ENCODE measurements at regions not wholly inside any gene's neighbourhood (a gene's known extent, or its start where the extent isn't known, plus 50 kb on each side); places are given as distances from the start of the nearest gene placed in this dataset.
A peak's percentile ranks its signal among the peaks of the same experiment; 100 is the strongest.
"Not testable (repeated sequence)": the region's sequence is repeated elsewhere in the genome, so short reads cannot be mapped to it uniquely, and the experiment has no call there.

DNA sequence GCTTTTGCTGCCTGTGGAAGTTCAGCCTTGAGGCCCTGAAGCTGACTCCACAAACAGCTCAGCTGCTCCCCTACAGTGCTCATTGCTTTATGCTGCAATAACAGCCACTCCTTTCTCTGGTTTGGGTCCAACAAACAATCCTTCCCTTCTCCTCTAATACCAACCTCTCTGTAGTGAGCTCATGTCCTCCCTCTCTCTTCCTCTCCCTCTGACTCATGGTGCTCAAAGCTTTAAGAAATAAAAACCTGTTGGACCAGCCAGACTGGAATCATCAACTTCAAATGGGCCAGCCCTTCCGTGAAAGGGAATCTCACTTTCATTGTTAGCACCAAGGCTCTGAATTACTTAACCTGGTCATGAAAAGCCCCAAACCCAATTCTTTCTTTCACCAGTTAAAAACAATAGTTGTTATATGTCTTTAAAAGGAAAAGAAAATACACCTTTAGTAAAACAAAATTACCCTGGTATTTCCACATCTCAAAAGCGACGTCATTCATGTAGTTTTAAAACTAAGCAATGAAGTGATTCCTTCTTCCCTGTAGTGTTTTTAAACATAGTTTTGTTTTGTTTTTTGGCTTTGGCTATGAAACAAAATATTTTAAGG lies 126.4 kb downstream of the DUSP6 start:
- DNase-seq: no peak

DNA sequence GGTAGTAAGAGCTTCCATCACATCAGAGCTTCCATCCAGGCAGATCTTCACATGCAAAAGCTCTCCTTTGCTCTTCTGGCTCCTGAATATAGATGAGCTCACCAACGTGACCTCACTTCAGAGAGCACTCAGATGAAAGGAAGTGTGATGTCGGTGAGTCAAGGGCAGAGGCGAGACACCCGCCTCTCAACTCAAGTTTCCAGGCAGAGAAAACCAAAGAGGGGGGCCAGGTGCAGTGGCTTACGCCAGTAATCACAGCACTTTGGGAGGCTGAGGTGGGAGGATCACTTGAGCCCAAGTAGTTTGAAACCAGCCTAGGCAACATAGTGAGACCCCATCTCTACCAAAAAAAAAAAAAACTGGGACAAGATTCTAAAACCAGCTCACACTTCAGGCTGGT lies 126.9 kb downstream of the DUSP6 start:
- DNase-seq: no peak

DNA sequence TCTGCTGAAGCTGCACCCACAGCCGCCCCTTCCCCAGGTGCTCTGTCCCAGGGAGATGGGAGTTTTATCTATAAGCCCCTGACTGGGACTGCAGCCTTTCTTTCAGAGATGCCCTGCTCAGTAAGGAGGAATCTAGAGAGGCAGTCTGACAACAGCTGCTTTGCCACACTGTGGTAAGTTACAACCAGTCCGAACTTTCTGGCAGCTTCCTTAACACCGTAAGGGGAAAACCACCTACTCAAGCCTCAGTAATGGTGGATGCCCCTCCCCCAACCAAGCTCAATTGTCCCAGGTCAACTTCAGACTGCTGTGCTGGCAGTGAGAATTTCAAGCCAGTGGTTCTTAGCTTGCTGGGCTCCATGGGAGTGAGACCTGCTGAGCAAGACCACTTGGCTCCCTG lies 129.7 kb downstream of the DUSP6 start:
- not testable (repeated sequence) for DNase-seq

DNA sequence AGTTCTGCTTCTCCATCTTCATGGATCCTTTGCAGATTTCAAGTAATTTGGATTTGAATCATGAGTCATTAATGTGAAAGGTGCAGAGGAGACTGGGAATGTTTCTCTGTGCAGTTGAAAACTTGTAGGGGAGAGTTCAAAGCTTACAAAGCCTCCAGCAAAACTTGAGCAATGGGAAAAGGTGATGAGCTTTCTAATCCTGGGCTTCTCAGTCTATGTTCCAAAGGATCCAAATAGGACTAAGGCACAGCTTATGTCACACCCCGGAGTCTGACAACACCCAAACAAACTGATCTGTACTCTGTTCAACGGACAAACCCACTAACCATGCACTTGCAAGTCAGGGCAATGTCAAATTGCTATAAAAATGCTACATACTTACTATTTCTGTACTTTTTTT lies 134.8 kb downstream of the DUSP6 start:
- no peak for DNase-seq

DNA sequence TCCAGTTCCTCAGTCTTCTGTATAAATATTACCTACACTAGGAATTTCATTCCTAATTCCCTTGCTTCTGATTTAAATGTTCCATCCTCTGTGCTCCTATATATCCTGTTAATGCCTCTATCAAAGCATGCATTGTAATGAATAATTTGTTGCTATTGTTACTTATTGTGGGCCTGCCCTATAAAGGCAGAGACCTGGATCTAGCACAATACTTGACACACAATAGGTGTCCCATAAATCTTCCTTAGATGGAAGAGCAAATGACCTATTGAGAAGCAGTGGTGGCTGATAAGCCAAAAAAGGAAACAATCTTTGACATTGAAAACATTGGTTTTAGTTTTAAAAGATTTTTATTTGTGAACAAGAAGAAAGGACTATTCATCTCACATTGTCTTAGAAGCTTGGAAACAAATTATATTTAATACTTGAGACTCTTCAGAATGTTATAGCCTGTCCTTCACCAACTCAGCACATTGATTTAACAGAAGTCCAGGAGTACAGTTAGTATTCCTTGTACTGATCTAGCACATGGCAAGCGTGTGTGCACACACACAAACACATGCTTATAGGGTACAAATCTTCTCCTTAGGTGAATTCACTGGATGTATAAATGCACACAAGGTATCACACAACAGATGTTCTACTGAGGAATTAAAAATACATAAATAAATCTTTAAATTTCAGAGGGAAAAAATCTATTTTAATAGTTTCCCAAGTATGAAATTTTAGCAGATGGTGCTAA lies 135.9 kb downstream of the DUSP6 start:
- DNase-seq: no peak

- DNase-seq: no peak
Observed at GRCh38 chr12:89215196-89215595, 137.1 kb downstream of the DUSP6 start.

DNA sequence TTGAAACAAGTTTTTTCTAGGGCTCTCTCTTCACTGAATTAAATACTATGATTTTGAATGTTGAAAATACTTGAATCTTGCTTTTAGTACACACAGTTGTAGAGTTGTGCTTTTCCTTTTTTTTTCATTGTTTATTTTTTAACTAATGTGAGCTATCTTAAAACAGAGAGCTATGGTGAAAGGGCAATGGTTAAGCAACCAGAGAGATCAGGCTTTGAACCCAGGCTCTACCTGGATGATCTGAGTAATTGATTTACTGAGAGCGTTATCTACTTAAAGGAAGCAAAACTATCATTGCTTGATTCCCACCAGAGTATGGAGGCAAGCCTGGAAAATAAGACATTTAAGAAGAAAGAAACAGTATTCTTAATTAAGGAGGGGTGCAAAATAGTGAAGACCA lies 138.6 kb downstream of the DUSP6 start:
- no peak for DNase-seq

DNA sequence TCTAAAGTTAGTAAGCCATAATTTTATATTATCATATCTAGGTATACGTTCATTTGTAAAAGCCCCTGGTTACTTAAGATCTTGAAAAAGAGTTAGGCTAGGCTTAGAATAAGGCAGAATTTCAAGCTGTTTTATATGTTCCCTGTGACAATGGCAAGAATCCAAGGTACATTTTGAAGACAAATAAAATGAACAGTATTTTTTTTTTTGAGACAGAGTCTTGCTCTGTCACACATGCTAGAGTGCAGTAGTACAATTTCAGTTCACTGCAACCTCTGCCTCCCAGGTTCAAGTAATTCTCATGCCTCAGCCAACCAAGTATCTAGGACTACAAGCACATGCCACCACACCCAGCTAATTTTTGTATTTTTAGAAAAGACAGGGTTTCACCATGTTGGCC lies 139.2 kb downstream of the DUSP6 start:
- no peak for DNase-seq

DNA sequence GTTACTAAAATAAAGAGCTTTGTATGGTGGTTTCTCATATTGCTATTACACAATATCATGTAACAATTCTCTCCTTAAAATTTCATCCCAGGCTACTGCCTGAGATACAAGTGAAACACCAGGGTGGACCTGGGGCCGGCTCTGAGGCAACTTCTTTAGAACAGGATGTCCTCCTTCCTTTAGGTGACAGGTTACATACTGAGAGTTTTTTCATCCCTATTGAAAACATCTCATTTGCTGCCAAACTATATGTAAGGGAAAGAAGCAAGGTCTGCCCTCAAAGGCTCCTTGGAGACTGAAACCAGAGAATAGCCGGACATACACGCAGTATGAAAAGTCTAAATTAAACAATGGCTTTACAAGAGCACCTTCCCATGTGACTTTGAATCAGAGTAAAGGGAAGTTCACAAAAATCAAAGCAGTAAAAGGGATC lies 139.9 kb downstream of the DUSP6 start:
- DNase-seq: peak; percentile 56

GRCh38 chr12:89211456-89211855 lies 140.8 kb downstream of the DUSP6 start:
- DNase-seq: no peak

GRCh38 chr12:89210277-89210676 lies 142.0 kb downstream of the DUSP6 start:
- no peak for DNase-seq

- DNase-seq: peak; percentile 84
Observed at GRCh38 chr12:89208661-89209096, 143.6 kb downstream of the DUSP6 start.

- DNase-seq: no peak
Observed at GRCh38 chr12:89206390-89206789, 145.9 kb downstream of the DUSP6 start.

DNA sequence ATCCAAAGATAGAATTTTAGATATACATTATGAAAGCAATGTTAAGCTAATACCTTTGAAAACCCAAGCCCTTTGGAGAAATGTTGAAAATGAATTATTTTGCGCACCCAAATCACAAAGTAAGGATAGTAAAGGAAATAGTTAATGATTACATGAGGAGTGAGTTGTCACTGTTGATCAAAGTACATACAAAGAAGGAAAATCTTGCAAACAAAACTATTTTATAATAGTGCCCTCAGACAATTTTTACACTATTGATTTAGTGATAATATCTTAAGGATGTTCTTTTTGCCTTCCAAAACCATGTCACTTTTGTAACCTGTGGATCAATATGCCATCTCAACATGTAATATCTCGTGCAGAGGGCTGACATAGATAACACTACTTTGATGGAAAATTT lies 146.8 kb downstream of the DUSP6 start:
- DNase-seq: no peak

DNA sequence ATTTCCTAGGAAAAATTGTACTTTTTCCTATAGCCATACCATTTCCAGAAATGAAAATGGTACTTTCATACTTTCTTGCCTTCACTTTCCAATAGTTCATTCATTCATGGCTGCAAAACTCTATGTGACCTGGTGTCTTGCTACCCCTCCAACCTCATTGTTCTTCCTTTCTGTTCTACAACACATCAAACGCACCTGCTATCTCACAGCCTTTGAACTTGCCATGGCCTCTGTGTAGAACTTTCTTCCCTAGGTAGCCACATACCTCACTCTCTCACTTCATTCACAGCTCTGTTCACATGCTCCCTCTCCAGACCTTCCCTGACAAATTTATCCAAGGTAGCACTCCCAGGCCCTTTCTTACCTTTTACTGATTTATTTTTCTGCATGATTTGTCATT lies 149.2 kb downstream of the DUSP6 start:
- DNase-seq: no peak

- no peak for DNase-seq
Observed at GRCh38 chr12:89200217-89200616, 152.1 kb downstream of the DUSP6 start.

DNA sequence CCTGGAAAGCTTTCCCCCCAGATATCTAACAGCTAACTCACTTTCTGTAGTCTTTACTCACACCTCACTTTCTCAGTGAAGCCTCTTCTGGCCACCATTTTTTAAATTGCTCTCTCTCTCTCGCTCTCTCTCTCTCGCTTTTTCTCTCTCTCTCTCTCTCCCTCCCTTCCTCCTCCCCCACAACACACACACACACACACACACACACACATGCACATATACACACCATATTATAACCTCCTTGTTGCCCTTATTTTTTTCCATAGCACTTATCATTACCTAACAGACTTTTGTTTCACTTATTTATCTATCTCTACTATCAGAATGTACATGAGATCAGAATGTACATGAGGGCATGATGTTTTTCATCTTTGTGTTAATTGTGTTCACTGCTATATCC lies 156.8 kb downstream of the DUSP6 start:
- DNase-seq: no peak

GRCh38 chr12:89194683-89195082 lies 157.6 kb downstream of the DUSP6 start:
- peak; percentile 37 for DNase-seq

DNA sequence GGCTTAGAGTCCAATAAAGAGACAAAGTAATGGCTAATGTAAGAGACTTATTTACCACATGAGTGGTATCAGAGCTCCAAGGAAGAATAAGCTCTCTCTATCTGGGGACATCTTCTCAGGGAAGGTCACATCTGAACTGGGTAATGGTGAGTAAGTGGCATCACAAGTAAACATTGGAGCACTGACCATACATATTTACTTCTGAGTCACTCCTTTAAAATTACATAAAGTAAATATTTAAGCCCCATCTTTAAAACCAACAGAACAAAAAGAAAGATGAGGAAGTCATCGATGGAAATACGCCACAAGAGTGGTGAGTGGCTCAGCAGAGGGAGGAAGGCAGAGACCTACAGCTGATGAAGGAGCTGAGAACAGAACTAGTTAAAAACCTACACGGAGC lies 159.9 kb downstream of the DUSP6 start:
- DNase-seq: no peak

GRCh38 chr12:89191597-89191996 lies 160.7 kb downstream of the DUSP6 start:
- DNase-seq: not testable (repeated sequence)

- DNase-seq: peak; percentile 20
Observed at GRCh38 chr12:89189448-89189847, 162.9 kb downstream of the DUSP6 start.

DNA sequence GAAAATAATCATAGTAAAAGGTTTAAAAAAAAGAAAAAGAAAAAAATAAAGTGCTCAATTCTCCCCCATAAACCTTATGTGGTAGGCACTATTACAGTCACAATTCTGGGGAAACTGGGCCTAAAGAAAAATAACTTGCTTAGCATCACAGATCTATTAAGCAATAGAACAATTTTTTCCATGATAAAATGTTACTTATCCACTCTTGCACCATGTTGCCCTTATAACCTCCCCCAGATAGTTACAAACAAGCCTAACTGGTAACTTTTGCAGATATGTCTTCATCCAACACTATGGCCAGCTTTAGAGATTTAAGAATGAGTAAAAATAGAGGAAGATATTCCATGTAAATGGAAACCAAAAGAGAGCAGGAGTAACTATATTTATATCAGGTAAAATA lies 164.8 kb downstream of the DUSP6 start:
- no peak for DNase-seq

- DNase-seq: no peak
Observed at GRCh38 chr12:89185889-89186288, 166.4 kb downstream of the DUSP6 start.

GRCh38 chr12:89185181-89185580 lies 167.1 kb downstream of the DUSP6 start:
- DNase-seq: no peak

- no peak for DNase-seq
Observed at GRCh38 chr12:89183985-89184435, 168.3 kb downstream of the DUSP6 start.

Data from OCI-M1 (cell line).